GM21423 (cell line): ENCODE measurements at regions not wholly inside any gene's neighbourhood (a gene's known extent, or its start where the extent isn't known, plus 50 kb on each side); places are given as distances from the start of the nearest gene placed in this dataset.

Experiments used
- ATAC-seq: cut with Tn5 transposase; IDR thresholded peaks from one replicate; pipeline ENCODE4 v1.9.1; 2021; ENCODE audit warnings: mild to moderate bottlenecking, moderate library complexity; ENCODE audit not compliant: unreplicated experiment

DNA sequence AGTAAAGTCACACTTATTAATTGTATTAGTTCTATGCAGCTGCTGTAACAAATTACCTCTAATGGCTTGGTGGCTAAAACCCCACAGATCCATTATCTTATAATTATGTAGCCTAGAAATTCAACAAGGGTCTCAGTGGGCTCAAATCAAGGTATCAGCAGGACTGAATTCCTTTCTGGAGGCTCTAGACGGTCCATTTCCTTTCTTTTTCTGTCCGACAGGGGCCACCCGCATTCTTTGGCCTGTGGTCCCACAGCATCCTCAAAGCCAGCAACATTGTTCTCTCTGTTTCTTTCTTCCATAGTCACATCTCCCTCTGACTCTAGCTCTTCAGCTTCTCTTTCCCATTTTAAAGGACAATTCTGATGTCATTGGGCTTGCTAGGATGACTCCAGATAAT is 276.3 kb upstream of the ZNF717 start:
- ATAC-seq: no peak

DNA sequence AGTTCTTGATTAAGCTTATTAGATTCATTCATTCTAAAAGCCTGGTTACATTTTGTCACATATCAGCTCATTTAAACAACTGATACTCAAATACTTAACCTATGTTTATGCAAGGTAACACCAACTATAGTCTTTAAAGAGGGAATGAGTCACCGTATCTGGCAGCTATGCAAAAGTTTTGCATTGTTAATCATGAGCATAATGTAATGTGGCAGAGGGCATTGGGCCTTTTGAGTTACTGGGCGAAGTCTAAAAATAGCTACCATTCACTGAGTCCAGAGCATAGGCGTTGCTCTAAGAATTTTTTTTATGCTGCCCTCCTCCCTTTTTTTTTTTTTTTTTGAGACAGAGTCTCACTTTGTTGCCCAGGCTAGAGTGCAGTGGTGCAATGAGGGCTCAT is 277.7 kb upstream of the ZNF717 start:
- no peak for ATAC-seq

DNA sequence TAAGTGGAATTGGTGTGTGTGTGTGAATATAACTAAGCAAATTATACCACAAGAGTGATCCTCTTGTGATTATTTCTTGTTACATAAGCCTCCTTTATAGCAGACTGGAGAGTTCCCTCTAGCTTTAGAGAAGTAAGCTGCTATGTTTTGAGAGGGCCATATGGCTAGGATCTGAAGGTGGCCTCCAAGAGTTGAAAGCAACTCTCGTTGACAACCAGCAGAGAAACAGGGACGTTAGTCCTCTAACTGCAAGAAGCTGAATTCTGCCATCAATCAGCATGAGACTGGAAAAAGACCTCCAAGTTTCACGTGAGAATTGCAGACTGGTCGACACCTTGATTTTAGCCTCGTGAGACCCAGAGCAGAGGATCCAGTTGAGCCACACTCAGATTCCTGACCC is 278.5 kb upstream of the ZNF717 start:
- ATAC-seq: no peak

DNA sequence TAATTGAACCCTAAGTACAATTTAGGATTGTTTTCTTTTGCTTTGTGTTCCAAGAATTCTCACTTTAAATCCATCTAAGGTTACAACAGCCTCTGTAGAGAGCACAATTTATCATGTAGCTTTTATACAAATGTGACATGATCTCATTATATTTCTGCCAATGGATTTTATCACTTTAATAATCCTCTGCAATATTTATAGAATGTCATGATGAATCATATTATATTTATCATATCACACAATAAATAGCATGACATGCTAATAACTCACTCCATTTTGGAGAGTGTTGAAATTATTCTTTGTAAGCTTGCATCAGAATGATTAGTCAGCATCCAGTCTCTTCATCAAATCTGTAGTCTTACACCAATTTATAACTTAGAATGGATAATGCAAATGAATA is 280.6 kb upstream of the ZNF717 start:
- no peak for ATAC-seq

DNA sequence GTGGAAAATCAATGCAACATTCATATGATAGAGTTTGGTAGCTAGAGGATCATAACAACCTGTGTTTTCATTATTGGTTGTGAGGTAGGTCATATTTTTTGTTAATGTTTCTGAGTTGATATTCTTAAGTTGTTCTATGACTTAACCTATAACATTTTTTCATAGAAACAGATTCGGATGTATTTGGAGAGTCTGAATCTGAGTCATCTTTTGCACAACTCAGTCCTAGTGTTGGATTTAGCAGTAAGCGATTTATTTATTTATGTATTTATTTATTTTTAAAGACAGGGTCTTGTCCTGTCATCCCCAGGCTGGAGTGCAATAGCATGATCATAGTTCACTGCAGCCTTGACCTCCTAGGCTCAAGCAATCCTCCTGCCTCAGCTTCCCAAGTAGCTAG is 292.8 kb upstream of the ZNF717 start:
- no peak for ATAC-seq

DNA sequence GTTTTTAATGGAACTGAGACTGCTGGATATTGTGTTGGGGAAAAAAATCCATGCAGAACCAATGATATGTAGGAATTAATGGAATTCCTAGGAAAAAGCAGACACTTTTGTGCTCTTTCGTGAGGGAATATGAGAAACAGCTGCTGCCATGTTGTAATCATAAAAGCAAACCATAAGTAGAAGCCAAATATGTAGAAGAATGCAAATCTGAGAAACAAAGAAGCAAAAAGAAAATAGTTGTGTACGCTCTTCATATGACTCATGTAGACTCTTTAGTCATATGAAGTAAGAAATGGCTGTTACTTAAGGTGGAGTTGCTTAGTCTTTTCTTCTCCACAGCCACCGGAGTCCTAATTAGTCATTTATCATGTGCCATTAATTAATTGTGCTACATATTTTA is 298.6 kb upstream of the ZNF717 start:
- ATAC-seq: no peak

DNA sequence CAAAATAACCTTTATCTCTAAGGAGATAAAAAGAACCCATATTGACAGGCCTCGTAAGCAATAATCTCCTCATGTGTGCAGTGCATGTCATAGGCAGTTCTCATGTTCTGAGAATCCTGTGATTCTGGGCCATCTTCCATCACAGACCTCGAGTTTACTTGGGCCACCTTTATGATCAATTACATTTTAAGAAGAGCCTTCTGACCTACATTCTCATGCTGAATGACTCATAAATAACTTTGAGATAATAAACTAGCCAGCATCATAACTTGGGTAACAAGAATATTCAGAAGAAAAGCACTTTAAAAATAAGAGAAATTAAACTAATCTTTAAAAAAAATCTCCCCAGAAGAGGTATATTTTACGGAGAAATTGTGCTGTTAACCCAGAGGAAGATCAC is 310.7 kb upstream of the ZNF717 start:
- ATAC-seq: no peak

DNA sequence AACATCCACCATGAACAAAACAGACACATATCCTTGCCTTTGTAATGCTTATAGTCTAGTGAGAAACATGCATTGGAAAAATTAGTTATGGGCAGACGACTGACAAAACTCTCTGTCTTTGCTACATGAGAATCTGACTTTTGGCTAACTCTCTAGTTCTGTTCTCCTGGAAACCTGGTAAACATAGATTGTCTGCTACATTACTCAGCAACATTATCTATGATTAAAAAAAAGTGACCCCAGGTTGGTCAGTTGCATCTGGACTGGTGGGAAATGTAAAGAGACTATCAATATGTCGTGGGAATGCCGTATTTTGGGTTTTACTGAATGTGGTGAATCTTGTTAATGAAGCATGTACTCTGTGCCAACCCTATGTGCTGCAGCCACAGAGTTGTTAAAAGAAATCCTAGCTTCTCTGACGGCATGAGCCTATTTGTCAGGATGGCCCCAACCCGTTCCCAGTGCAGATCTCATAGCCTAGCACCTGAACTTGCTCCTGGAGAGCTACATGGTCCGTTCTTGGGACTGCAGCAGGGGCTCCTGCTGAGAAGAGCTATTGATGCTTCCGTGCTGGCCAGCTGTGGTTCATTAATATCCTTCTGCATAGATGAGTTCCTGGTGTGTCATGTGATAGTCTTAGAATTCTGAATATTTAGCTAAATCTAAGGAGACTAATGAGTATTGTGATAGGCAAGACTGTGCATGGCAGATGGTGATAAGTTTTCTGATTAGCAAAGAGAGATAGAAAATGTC is 311.7 kb upstream of the ZNF717 start:
- no peak for ATAC-seq

DNA sequence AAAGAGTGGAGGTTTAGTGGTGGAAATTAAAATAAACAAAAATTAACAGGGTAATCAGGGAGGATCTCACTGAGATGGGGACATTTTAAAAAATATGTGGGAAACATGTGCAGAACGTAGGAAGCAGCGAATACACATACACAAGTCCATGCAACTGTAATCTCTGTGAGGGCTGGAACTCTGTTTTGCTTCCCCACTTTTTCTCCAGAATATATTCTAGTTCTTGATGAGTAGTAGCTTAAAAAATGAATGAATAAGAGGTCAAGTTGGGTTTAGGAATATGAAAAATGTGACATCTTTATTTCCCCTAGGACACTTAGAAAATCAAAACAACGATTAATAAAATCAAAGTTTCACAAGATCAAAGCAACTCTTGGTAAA is 312.2 kb upstream of the ZNF717 start:
- ATAC-seq: no peak

DNA sequence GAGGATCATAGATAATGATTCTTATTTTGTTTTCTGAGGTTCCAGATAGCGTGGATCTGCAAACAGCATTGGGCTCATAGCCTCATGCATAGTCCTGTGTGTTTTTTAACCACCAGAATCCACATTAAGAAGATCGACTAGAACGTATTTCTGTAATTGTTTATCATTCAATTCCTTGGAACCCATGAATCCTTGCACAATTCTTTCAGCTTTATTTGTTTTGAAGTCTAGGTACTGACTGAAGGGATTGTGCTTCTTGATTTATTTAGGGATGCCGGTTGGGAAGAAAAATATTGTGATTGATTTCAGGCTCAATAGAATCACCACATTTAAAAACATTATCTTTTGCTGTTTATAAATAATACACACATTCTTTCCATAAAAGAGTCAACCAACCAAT is 314.6 kb upstream of the ZNF717 start:
- no peak for ATAC-seq

DNA sequence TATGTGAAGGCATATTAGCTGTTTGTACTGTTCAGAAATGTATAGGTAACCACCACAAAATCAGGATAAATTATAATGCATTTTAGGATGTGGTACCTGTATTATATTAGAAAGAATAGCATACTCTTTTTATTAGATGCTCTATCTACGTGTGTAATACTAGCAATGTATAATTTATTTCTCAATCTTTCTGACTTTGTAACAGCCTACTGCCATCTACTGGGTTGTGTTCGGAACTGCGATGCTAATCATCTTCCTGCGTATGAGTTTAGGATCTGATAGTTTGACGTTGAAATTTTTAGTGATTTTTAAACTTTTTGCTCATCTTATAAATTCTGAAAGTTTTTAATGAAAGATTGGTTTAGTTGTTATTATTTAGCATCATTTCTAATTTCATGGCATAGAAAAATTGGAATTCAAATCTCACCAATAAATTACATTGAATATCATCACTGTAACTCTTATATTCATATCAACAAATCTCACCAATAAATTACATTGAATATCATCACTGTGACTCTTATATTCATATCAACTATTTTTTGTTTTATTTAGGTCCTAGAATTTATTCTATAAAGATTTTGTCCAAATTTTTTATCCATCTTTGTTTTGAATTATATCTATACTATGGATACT is 322.7 kb upstream of the ZNF717 start:
- peak; percentile 53 for ATAC-seq

DNA sequence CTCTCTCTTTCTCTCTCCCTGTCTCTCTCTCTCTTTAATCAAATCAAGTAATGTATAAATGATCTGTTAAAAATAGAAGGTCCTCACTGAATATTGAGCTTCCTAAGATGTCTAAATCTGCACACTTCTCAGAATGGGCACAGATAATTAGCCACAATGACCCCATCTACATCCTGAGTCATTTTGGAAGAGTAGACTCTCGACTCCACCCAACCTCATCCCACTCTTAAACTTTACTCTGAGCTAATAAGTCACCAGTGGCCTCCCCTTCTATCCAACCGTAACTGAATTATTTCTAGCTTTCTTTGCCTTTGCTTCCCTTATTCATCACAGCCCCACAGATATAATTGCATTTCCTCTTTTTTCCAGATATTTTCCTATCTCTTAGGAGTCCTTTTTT is 326.5 kb upstream of the ZNF717 start:
- no peak for ATAC-seq

DNA sequence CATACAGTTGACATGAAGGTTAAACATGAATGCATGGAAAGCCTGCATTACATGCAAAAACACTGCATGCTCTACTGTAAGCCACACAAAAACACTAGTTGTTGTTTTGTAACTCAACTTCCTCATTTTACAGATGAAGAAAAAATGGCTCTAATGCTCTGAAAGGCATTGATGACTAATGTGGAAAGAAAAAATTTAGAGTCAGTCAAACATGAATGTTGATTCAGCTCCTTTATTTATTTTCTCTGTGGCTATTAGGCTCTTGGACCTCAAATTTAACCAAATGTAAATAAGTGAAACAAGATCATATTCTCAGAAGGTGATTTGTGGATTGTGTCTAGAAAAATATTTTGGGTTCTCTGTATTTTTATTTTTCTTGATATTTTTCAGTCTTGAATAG is 336.7 kb upstream of the ZNF717 start:
- ATAC-seq: no peak

DNA sequence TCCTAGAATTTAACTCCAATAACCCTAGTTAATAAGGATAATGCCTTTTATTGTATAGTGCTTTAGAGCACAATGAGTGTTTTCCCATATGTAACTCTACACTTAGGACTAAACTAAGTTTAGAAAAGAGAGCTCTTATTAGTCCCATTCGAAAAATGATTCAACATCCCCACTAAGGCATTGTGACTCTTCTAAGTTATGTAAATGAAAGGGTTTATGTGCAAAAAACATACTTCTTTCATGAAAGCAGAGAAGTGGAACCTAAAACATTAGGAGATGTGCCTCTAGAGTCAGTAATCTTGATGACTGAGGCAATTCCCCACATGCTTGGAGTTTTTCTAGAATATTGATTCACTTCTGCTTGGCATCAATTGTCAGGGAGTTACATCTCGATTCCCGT is 344.1 kb upstream of the ZNF717 start:
- ATAC-seq: no peak

DNA sequence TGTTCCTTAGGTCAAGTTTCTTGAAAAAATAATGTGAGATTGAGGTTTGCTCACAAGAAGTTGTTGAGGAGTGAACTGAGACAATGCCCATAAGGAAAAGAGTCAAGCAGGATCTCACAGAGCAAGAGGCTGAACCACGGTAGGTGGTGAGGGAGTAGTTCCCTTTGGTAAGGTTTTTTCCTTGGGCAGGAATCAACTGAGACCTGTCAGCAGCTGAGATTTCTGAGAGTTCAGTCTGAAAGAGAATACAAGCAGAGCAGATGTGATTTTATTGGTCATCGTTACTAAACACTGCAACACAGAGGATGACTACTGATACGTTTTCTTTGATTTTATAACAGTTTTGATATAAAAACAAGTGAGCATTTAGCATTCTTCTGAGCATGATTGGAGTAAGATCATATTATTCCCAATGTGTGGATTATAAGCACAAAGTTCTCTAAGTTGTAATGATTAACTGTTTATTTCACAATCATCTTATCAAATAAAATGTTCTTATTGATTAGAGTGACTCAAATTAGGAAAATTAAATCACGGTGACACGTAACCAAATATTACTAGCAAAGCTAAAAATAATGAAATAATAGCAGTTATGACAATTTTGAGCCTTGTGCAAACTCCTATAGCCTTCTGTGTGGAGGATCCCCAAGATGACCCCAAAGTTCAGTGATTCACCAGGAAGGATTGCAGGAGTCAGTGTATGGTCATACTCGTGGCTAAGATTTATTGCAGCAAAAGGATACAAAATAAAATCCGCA is 346.2 kb upstream of the ZNF717 start:
- ATAC-seq: no peak

DNA sequence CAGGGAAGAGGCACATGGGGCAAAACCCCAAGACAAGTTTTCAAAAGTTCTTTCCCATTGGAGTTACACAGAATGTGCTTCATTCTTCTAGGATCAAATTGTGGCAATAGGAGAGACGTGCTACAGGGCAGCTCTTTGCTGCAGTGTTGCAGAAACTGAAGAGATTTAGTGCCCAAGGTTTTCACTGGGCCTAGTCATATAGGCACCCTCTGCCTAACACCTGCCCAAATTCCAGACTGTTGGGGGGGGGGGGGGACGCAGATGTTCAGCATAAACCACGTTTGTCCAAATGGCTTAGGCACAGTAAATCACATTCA is 346.8 kb upstream of the ZNF717 start:
- no peak for ATAC-seq

DNA sequence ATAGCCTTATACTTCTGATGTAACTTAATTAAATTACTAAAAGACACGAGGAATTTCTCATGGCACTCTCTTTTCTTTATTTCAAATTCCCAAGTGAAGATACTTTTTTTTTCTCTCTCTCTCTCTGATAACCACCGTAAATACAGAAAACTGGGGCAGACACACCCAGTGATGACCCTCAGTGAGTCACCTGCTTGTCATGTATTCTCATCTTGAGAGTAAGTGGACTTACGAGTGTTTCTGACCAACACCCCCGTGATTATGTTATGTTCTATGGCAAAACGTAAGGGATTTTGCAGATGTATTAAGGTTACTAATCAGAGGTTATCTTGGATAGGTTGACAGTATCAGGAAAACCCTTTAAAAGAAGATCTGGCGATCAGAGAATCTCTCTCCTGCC is 348.8 kb upstream of the ZNF717 start:
- ATAC-seq: no peak

DNA sequence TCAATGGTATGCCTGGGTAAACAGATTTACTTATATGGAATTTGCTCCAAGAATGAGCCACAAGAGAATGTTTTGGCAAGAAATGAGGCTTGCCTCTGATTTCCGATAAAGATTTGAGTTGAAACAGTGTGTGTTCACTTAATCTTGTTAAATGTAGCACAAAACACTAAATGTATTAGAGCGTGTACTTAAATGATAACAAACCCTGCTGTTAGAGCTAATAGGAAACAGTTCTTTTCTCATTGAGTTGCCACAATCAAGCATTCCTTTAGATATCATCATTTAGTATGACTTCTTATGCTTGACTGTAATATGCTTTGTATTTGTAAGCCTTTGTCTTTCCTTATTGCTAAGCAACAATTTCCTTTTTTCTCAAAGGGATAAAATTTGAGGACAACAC is 353.6 kb upstream of the ZNF717 start:
- ATAC-seq: no peak

DNA sequence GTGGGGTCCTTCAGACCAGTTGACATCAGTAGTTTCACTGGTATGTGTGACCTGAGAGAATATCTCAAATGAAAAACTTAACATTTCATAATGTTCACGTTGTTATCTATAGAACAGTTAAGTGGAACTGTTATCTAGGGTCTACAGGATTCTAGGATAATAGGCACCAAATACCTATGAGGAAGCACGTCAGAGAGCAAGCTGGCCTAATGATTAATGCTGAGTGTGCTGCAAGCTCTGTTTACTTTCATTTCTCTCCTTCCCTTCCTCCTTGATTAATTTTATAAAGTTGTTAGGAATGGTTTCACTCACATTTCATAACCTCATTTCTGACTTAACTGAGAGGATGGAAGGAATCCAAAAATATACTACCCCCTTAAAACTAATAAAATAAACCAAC is 362.5 kb upstream of the ZNF717 start:
- ATAC-seq: no peak

DNA sequence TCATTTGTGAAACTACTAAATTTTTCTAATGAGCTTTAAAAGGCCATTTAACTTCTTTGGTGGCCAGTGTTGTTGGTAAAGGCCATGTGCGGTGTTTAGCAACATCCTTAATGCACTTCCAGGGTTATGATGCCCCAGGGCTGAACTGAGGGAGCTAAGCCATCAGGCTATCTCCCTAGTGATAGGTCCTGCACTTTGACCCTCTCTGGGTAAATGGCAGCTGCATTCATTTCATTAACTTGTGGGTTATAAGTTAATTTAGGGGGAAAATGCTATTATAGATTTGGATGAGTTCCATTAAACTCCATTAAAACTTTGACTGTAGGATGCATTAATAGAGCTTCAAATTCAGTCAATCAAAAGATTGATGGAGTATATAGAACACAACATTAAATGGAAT is 366.7 kb upstream of the ZNF717 start:
- no peak for ATAC-seq

DNA sequence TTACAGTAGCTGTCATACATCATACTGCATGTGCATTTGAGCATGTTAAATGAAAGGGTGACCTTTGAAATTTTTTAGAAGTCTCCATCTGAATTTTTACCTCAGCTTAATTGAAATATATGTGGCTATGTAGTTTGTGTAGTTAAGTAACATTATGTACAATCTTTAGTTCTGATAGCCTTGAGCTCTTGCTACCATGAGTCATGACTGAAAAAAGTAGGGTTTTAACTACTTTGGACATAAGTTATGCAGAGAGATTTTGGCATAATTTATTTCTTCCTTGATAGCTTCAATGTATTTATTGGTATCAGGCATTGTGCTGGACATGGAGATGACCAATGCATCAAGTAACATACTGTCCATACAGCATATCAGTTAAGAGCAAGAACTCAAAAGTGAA is 376.5 kb upstream of the ZNF717 start:
- no peak for ATAC-seq

DNA sequence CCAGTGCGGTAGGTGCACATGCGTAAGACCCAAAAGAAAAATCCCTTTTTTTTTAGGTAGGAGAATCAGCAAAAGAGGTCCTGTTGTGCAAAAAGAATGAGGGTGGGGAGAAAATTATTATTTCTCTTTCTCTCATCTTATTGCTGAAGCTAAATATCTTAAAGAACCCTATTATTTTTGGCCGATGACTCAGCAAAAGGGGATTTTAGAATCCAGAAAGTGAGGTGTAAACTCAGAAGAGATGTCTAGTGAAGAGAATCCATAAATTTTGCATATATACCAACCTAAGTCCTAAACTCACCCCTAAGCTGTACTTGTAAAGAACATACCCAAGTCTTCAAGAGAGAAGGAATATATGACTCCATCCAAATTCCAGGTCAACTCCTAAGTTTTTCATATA is 386.3 kb upstream of the ZNF717 start:
- no peak for ATAC-seq
